GM21619 (cell line): ENCODE measurements at regions not wholly inside any gene's neighbourhood (a gene's known extent, or its start where the extent isn't known, plus 50 kb on each side); places are given as distances from the start of the nearest gene placed in this dataset.

ENCODE experiments used
- ATAC-seq: cut with Tn5 transposase; IDR thresholded peaks from one replicate; pipeline ENCODE4 v1.9.1; 2021; ENCODE audit not compliant: unreplicated experiment

GRCh38 chr12:100738086-100738485 is 56.5 kb upstream of the ANO4 start:
- ATAC-seq: no peak

- ATAC-seq: no peak
These were observed 53.4 kb upstream of the ANO4 start for GRCh38 chr12:100741084-100741711.

- no peak for ATAC-seq
These were observed 51.5 kb upstream of the ANO4 start for GRCh38 chr12:100743060-100743459.
